Fibroblast of lung (primary cell): ENCODE measurements at regions not wholly inside any gene's neighbourhood (a gene's known extent, or its start where the extent isn't known, plus 50 kb on each side); places are given as distances from the start of the nearest gene placed in this dataset.

Experiments
- EZH2 ChIP-seq: IDR thresholded peaks from 2 replicates; pipeline ENCODE4 v1.5.1; 2012; ENCODE audit warnings: low read length, control low read depth, mild to moderate bottlenecking; ENCODE audit errors: missing control alignments
- TF ChIP-seq, protein P1 (sequence below), 2 donors: IDR thresholded peaks in 1 of 2; conservative IDR thresholded peaks in 1 of 2; 1 replicate in 1 of 2; 2 replicates in 1 of 2; pipeline ENCODE4 v1.5.1; 2011 to 2012; ENCODE audit warnings: low read length in 2 of 2, control low read depth in 1 of 2, inconsistent platforms in 1 of 2, low read depth in 1 of 2, mild to moderate bottlenecking in 1 of 2

DNA sequence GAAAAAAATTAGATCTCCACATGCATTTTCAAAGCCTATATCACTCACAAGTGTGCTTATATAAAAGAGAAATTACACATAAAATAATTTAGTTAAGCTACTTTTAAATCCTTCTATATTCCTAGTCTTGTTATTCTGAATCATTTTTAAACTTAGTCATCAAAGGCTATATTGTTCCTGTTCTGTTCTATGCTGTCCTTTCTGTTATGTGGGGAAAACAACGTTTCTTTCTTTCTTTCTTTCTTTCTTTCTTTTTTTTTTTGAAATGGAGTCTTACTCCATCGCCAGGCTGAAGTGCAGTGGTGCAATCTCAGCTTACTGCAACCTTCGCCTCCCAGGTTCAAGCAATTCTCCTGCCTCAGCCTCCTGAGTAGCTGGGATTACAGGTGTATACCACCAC lies 389.2 kb upstream of the FTMT start:
- TF ChIP-seq, protein P1, sequence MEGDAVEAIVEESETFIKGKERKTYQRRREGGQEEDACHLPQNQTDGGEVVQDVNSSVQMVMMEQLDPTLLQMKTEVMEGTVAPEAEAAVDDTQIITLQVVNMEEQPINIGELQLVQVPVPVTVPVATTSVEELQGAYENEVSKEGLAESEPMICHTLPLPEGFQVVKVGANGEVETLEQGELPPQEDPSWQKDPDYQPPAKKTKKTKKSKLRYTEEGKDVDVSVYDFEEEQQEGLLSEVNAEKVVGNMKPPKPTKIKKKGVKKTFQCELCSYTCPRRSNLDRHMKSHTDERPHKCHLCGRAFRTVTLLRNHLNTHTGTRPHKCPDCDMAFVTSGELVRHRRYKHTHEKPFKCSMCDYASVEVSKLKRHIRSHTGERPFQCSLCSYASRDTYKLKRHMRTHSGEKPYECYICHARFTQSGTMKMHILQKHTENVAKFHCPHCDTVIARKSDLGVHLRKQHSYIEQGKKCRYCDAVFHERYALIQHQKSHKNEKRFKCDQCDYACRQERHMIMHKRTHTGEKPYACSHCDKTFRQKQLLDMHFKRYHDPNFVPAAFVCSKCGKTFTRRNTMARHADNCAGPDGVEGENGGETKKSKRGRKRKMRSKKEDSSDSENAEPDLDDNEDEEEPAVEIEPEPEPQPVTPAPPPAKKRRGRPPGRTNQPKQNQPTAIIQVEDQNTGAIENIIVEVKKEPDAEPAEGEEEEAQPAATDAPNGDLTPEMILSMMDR (conservative IDR thresholded peaks at IDR 0.05 in 1 of 2, IDR thresholded peaks at IDR 0.05 in 1 of 2; ENCODE audit: low read depth in 1 of 2, low read length in 2 of 2): no peak
- no peak for TF ChIP-seq EZH2
